Type B pancreatic cell (in vitro differentiated cells): ENCODE measurements at regions not wholly inside any gene's neighbourhood (a gene's known extent, or its start where the extent isn't known, plus 50 kb on each side); places are given as distances from the start of the nearest gene placed in this dataset.

ENCODE experiments used
- DNase-seq: peaks from one replicate; pipeline ENCODE4 v3.0.0; 2021; ENCODE audit warnings: mixed read lengths; ENCODE audit not compliant: unreplicated experiment; ENCODE audit errors: extremely low spot score
- H3K27ac Mint-ChIP-seq: 2 replicates; pipeline ENCODE4 v1.8.0; 2021; ENCODE audit warnings: mild to moderate bottlenecking, mixed read lengths
- H3K27me3 Mint-ChIP-seq: 2 replicates; pipeline ENCODE4 v1.8.0; 2021; ENCODE audit warnings: mixed read lengths
- H3K36me3 Mint-ChIP-seq: 2 replicates; pipeline ENCODE4 v1.8.0; 2021; ENCODE audit warnings: mixed read lengths
- H3K4me1 Mint-ChIP-seq: one replicate; pipeline ENCODE4 v1.8.0; 2021; ENCODE audit warnings: mixed read lengths; ENCODE audit not compliant: unreplicated experiment
- H3K4me3 Mint-ChIP-seq: 2 replicates; pipeline ENCODE4 v1.8.0; 2021; ENCODE audit warnings: mild to moderate bottlenecking, mixed read lengths
- H3K9me3 Mint-ChIP-seq: 2 replicates; pipeline ENCODE4 v1.8.0; 2021; ENCODE audit warnings: mixed read lengths
- CTCF ChIP-seq: fragments of 200-600 bp; sonication (generic); conservative IDR thresholded peaks from 2 replicates; pipeline ENCODE4 v1.5.0; 2021; ENCODE audit warnings: antibody characterized with exemption, mild to moderate bottlenecking

- no peaks in the 10 kb centered on the region for H3K9me3 Mint-ChIP-seq
- no peaks in the 10 kb centered on the region for H3K36me3 Mint-ChIP-seq
- H3K4me1 Mint-ChIP-seq, result peaks cover 14% of the 10 kb centered on the region
- no peak overlapping the region for H3K4me3 Mint-ChIP-seq
- no peak overlapping the region for H3K27ac Mint-ChIP-seq
- TF ChIP-seq CTCF, result no peak
- H3K27me3 Mint-ChIP-seq, result peaks cover 53% of the 10 kb centered on the region
- no peak for DNase-seq
Measured at GRCh38 chr17:79369532-79369931, 241.3 kb downstream of the RBFOX3 start.

- H3K27me3 Mint-ChIP-seq, result peaks cover 53% of the 10 kb centered on the region
- H3K27ac Mint-ChIP-seq, result no peak overlapping the region
- peaks cover 12% of the 10 kb centered on the region for H3K4me1 Mint-ChIP-seq
- DNase-seq, result no peak
- H3K36me3 Mint-ChIP-seq, result no peaks in the 10 kb centered on the region
- H3K9me3 Mint-ChIP-seq, result no peaks in the 10 kb centered on the region
- no peak overlapping the region for H3K4me3 Mint-ChIP-seq
- no peak for TF ChIP-seq CTCF
Measured at GRCh38 chr17:79369001-79369400, 241.8 kb downstream of the RBFOX3 start.

- H3K27ac Mint-ChIP-seq, result no peak overlapping the region
- no peak for DNase-seq
- no peak for TF ChIP-seq CTCF
- no peak overlapping the region for H3K4me3 Mint-ChIP-seq
- H3K36me3 Mint-ChIP-seq, result no peaks in the 10 kb centered on the region
- H3K4me1 Mint-ChIP-seq, result peaks cover 10% of the 10 kb centered on the region
- no peaks in the 10 kb centered on the region for H3K9me3 Mint-ChIP-seq
- peaks cover 54% of the 10 kb centered on the region for H3K27me3 Mint-ChIP-seq
Measured at GRCh38 chr17:79368521-79368920, 242.3 kb downstream of the RBFOX3 start.

GRCh38 chr17:79366988-79367571, 243.8 kb downstream of the RBFOX3 start:
- Mint-ChIP-seq H3K9me3 (no peaks in the 10 kb centered on the region), H3K4me3 (no peak overlapping the region), H3K4me1 (peaks cover 10% of the 10 kb centered on the region), H3K27me3 (peaks cover 60% of the 10 kb centered on the region), H3K36me3 (no peaks in the 10 kb centered on the region), H3K27ac (no peak overlapping the region)
- TF ChIP-seq CTCF, result no peak
- no peak for DNase-seq

GRCh38 chr17:79365836-79366770, 244.7 kb downstream of the RBFOX3 start:
- Mint-ChIP-seq H3K27me3 (peaks cover 67% of the 10 kb centered on the region), H3K27ac (no peak overlapping the region), H3K4me1 (peaks cover 10% of the 10 kb centered on the region)

More at GRCh38 chr17:79365836-79366770, 244.7 kb downstream of the RBFOX3 start:
- no peaks in the 10 kb centered on the region for H3K9me3 Mint-ChIP-seq
- DNase-seq, result no peak
- no peaks in the 10 kb centered on the region for H3K36me3 Mint-ChIP-seq
- H3K4me3 Mint-ChIP-seq, result no peak overlapping the region
- no peak for TF ChIP-seq CTCF
